Head of caudate nucleus (tissue), 42 donors: ENCODE measurements at regions not wholly inside any gene's neighbourhood (a gene's known extent, or its start where the extent isn't known, plus 50 kb on each side); places are given as distances from the start of the nearest gene placed in this dataset.

ENCODE experiments used
- DNase-seq, 42 donors: peaks; one replicate each; pipeline versions ENCODE4 v3.0.0 to v3.0.0-alpha.2; 2020 to 2021; ENCODE audit warnings: mixed read lengths in 7 of 42
- intact Hi-C: fragments of 100-400 bp; cut with DNase I; formaldehyde crosslinking; loops from one replicate; pipeline ENCODE4 v1.15.0; 2022

GRCh38 chr7:36019538-36019937 is 133.5 kb upstream of the EEPD1 start:
- DNase-seq = no peak
- intact Hi-C loops = no loop called here

GRCh38 chr7:36019980-36020379 is 133.1 kb upstream of the EEPD1 start:
- no peak for DNase-seq
- intact Hi-C loops = no loop called here

GRCh38 chr7:36021367-36021766 is 131.7 kb upstream of the EEPD1 start:
- intact Hi-C loops = no loop called here

GRCh38 chr7:36021917-36022550 is 131.0 kb upstream of the EEPD1 start:
- intact Hi-C loops = no loop called here
- peak in 36 of 42 donors; percentile 11 to 82 (median 47) for DNase-seq

More at GRCh38 chr7:36021367-36021766, 131.7 kb upstream of the EEPD1 start:
- DNase-seq = peak in 6 of 42 donors; percentile 19 to 66 (median 32)

- intact Hi-C loops = no loop called here
- no peak for DNase-seq
These were observed 130.0 kb upstream of the EEPD1 start for GRCh38 chr7:36023033-36023560.

GRCh38 chr7:36025190-36025589 is 127.9 kb upstream of the EEPD1 start:
- intact Hi-C loops = no loop called here
- DNase-seq = no peak

- no peak for DNase-seq
- intact Hi-C loops = no loop called here
These were observed 123.7 kb upstream of the EEPD1 start for GRCh38 chr7:36029311-36029710.

GRCh38 chr7:36029853-36030515 is 123.1 kb upstream of the EEPD1 start:
- DNase-seq = no peak
- intact Hi-C loops = no loop called here

- intact Hi-C loops = no loop called here
- peak in 21 of 42 donors; percentile 9 to 63 (median 41) for DNase-seq
These were observed 120.7 kb upstream of the EEPD1 start for GRCh38 chr7:36032361-36032818.

- intact Hi-C loops = no loop called here
These were observed 119.0 kb upstream of the EEPD1 start for GRCh38 chr7:36034020-36034419.

GRCh38 chr7:36035186-36035585 is 117.9 kb upstream of the EEPD1 start:
- intact Hi-C loops = no loop called here
- DNase-seq = peak in 1 of 42 donors; percentile 21

More at GRCh38 chr7:36034020-36034419, 119.0 kb upstream of the EEPD1 start:
- no peak for DNase-seq

- DNase-seq = peak in 7 of 42 donors; percentile 11 to 58 (median 25)
- intact Hi-C loops = no loop called here
These were observed 116.5 kb upstream of the EEPD1 start for GRCh38 chr7:36036590-36036989.

- intact Hi-C loops = no loop called here
- peak in 40 of 42 donors; percentile 16 to 87 (median 52) for DNase-seq
These were observed 115.9 kb upstream of the EEPD1 start for GRCh38 chr7:36037121-36037662.

- intact Hi-C loops = no loop called here
- DNase-seq = no peak
These were observed 114.9 kb upstream of the EEPD1 start for GRCh38 chr7:36038063-36038721.

GRCh38 chr7:36039243-36039642 is 113.8 kb upstream of the EEPD1 start:
- intact Hi-C loops = no loop called here
- no peak for DNase-seq

- intact Hi-C loops = loop anchor here (10.0 kb wide), 1 partner anchor 115 kb away; the partner anchor contains the start of gene EEPD1
- DNase-seq = no peak
These were observed 113.4 kb upstream of the EEPD1 start for GRCh38 chr7:36039671-36040070.

GRCh38 chr7:36040679-36041078 is 112.4 kb upstream of the EEPD1 start:
- no peak for DNase-seq
- intact Hi-C loops = loop anchor here (10.0 kb wide), 1 partner anchor 114 kb away; the partner anchor contains the start of gene EEPD1

- no peak for DNase-seq
These were observed 108.8 kb upstream of the EEPD1 start for GRCh38 chr7:36044101-36044892.

More at GRCh38 chr7:36044101-36044892, 108.8 kb upstream of the EEPD1 start:
- intact Hi-C loops = loop anchor here (10.0 kb wide), 1 partner anchor 111 kb away; the partner anchor contains the start of gene EEPD1
